ENCODE measurements at regions not wholly inside any gene's neighbourhood (a gene's known extent, or its start where the extent isn't known, plus 50 kb on each side); places are given as distances from the start of the nearest gene placed in this dataset.
A peak's percentile ranks its signal among the peaks of the same experiment; 100 is the strongest.
"Not testable (repeated sequence)": the region's sequence is repeated elsewhere in the genome, so short reads cannot be mapped to it uniquely, and the experiment has no call there.

GRCh38 chr2:15810477-15811150, 129.7 kb upstream of the MYCN start:
- no peak for DNase-seq

DNA sequence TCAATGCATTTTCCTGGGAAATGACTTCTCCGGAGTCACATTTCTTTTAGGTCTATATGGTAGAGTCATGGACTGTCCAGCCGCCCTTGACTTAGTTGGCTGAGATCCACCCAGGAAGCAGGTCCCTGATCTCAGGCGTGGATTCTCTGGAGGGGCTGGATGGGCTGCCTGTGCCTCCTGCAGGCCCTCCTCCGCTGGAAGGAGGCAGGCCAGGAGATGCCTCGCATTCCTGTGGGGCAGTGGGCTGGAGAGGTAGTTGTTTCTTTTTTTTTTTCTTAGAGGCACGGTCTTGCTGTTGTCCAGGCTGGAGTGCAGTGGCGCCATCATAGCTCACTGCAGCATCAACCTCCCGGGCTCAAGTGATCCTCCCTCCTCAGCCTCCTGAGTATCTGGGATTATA, 129.0 kb upstream of the MYCN start:
- no peak for DNase-seq

GRCh38 chr2:15812187-15812780, 128.1 kb upstream of the MYCN start:
- DNase-seq = no peak

DNA sequence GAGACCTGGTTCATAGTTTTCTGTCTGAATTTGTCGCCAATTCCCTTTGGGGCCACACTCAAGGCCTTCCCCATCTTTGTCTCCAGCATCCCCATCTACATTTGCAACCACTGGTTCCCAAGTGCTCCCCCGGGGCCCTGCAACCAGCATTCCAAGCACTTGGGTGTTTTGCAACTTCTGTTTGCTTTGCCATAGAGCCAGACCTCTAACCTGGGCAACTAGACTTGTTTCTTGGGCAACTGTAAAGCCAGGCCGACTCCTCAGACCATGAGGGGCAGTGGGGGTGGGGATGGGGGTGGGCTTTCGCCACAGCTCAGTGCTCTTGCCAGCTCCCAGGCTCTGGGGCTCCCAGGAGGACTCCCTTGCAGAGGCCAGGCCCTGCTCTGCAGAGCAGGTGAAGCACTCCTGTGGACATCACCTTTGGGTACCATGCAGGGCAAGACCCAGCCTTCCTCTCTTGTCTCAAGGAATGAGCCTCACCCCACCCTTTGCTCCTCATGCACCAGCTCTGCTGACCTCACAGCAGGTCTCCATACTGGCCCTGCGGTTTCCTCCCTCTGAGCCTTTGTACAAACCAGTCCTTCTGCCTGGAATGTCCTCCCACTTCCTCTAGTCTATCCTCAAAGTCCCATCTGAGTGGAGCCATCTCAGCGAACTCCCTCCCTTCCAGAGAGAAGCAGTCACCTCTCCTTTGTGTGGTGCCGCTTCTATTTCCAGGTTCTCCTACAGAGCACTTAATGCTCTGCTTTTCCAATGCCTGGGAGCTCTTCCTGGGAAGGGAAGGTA, 126.7 kb upstream of the MYCN start:
- no peak for DNase-seq

DNA sequence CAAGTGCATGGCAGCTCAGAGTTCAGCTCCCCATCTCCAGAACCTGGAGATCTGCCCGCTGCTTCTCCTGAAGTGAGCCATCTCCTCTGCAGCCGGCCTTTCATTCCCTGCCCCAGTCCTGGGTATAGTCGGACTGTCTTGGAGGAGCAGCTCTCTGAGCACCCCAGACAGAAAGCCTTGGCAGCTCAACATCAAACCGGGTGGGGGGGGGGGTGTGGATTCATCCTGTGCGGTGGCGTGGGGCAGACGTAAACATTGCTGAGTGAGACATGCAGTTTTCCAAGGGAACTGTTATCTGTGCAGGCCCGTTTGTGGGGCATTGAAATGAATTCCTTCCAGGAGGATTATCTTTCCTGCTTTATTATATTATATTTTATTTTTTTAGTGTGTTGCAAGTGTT, 125.9 kb upstream of the MYCN start:
- DNase-seq = no peak

DNA sequence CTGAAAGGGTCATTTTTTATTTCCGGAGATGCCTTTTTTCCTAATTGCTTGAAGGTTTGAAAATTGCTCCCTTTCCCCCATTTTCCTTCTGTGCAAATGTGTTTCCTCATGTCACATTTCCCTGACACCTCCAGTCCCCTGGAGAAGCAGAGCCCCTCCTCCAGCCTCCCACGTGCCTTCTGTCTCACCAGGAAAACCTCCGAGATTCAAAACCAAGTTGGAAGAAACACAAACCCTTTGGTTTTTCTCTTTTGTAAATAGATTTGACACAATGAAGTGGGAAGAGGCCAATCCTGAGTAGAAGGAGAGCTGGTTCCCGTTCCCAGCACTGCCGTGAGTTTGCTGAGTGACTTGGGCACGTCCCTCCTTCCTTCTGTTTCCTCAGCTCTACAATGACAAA, 125.4 kb upstream of the MYCN start:
- DNase-seq = no peak

DNA sequence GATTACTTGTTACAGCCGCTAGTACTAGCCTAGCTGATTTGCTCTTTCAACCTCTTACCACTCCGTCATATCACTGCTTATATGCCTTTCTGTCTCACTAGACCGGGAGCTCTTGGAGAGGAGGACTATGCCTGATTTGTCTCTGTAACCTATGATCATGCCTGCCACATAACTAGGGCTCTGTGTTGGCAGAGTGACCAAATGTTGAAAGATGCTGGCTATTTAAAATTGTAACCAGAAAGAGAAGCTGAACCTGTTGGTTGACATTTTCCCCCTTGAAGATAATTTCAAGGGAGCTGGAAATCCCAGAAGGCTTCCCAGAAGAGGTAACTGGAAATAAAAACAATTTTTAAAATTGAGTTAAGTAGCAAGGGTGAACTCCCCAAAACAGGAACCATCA, 124.1 kb upstream of the MYCN start:
- no peak for DNase-seq

DNA sequence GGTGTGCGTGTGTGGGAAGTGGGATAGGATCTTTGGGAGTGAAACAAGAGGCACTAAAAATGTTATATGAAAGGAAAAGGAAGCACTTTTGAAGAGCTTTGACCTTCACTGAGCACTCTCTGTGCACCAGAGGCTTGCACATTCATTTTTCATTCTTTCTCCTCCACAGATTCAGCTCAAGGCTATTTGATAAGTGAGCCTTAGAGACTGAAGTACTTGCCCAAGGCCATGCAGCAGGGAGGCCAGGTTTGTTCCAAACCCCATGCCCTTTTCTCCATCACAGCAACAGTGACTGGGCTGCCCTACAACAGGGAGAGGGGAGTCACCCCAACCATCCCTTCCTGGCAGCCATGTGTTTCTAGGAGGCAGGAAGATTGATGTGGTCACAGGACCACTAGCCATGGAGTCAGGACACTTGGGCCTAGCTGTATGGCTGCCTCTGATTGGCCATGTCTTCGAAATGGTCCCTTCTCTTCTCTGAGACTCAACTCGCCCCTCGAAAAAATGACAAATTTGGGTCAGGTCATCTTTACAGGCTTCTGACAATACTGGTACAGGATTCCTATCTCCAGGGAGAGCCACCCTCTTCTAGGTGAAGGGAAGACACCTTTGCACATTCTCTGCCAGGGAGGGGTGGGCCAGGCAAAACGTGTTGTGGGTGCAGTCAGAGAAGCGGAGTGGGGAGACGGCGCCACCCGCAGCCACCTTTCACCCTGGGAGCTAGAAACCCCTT, 123.5 kb upstream of the MYCN start:
- no peak for DNase-seq

DNA sequence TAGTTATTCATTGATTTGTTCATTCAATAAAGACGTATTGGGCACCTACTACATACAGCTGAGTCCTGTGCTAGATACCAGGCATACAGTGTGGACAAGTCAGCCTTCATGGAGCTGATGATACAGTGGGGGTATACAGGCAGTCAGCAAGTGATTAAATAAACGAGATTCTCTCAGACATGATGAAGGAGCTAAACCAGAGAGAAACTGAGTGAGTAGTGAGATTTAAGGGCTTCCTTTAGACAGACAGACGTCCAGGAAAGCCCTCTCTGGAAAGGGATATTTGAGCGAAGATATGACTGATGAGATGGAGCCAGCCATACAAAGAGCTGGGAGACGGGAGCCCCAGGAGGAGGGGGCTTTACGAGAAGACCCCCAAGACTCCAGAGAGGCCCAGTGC, 122.6 kb upstream of the MYCN start:
- DNase-seq = no peak

GRCh38 chr2:15818318-15818753, 122.0 kb upstream of the MYCN start:
- peak; percentile 4 for DNase-seq

DNA sequence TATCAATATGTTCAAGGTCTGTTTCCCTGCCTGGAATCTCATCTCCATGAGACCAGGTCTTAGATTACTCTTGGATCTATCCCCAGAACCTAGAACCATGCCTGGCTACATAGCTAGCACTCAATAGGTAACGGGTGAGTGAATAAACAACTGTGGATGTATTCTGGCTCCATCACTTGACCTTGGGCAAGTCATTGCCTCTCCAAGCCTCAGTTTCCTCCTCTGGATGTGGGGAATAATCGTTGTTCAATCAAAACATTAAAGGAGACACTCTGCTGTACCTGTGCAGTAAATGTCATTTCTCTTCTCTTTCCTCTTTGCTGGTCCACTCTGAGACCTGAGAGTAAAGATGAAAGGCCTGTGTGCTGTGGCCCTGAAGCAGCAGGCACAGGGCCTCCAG, 121.5 kb upstream of the MYCN start:
- no peak for DNase-seq

DNA sequence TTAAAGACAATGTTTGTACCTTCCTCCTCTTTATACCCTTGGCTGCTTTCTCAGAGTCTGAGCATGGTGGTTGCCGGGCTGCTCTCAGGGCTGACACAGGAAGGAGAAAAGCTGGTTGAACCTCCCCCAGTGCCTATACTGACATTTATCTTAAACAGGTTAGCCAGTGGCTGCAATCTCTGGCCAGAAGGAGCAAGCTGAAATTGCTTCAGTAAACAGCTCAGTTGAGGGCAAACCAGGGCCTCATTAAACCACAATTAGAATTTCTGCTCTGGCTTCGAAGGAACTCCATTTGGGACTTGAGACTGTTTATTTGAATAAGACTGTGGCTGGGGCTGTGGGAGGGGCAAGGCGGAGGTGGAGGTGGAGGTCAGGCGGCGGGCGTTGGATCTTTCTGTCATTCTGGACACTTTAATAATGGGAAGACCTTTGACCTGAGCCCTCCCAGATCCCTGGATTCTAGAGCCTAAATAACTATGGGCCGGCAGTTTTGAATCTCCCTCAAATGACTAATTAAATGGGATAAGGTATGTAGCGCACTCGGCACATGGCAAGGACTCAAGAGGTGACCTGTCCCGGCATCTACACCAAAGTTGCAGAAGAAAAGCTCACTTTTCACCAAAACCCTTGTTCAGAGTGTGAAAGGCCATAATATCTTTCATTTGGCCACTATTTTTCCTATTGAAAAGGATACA, 120.6 kb upstream of the MYCN start:
- no peak for DNase-seq

GRCh38 chr2:15820257-15820566, 120.1 kb upstream of the MYCN start:
- no peak for DNase-seq

GRCh38 chr2:15820927-15821326, 119.4 kb upstream of the MYCN start:
- no peak for DNase-seq

GRCh38 chr2:15822151-15823044, 118.0 kb upstream of the MYCN start:
- DNase-seq = no peak

- no peak for DNase-seq
Measured at GRCh38 chr2:15823459-15824396, 116.6 kb upstream of the MYCN start.

- DNase-seq = not testable (repeated sequence)
Measured at GRCh38 chr2:15824467-15824866, 115.9 kb upstream of the MYCN start.

GRCh38 chr2:15825276-15825980, 114.9 kb upstream of the MYCN start:
- no peak for DNase-seq

DNA sequence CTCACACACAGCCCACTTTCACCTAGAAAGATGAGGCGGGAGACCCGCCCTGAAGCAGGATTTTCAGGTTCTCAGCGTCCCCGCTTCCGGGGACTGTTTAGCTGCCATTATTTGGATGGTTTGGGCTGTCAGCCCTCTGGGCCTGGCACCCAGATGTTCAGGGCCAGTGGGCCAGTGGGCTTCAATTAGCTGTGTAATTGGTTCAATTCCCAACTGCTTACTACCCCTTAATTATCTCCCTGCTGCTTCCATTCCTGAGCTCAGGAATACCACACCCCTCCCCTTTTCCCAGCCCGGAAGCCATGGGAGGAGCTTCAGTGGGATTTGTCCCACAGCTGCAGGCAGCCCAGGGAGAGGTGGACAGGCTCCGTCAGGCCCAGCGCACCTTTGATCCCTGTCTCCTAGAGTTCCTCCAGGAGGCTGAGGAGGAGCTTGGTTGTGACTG, 114.1 kb upstream of the MYCN start:
- DNase-seq = no peak

DNA sequence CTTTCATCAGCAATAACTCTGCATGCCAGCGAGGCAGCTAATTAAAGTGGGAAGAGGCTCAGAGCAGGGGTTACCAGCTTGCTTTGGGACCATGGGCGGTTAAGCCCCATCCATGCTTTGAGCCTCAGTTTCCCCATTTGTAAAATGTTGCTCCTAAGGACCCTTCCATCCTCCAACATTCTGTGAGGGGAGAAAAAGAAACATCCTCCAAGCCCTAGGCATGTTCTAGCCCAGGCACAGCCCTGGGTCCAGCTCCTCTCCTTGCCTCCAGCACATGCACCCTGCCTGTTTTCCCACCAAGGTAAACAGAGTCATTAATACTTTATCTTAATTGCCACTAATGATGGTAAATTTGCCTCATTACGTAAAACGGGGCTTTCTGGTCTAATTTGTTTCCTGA, 113.3 kb upstream of the MYCN start:
- no peak for DNase-seq

All from fibroblast of skin of right quadriceps (primary cell).